H1 (cell line): ENCODE measurements at regions not wholly inside any gene's neighbourhood (a gene's known extent, or its start where the extent isn't known, plus 50 kb on each side); places are given as distances from the start of the nearest gene placed in this dataset.

Experiments used
- CTCF ChIA-PET: fragments of 300-600 bp; sonication (Branson Sonifier 250); formaldehyde crosslinking; loops from one replicate; lab custom pipeline; 2021; ENCODE audit not compliant: partially characterized antibody; lab: Charles Lee
- POLR2A ChIA-PET: fragments of 300-600 bp; sonication (Branson Sonifier 250); formaldehyde crosslinking; loops from one replicate; lab custom pipeline; 2021; ENCODE audit warnings: inconsistent platforms; ENCODE audit not compliant: partially characterized antibody; lab: Charles Lee
- DNase-seq, 2 experiments: peaks; one replicate each; pipeline versions ENCODE4 v3.0.0 to v3.0.0-alpha.2; 2010 to 2022; ENCODE audit warnings: low spot score in 2 of 2, low read depth in 1 of 2, mixed read lengths in 1 of 2
- FAIRE-seq: peaks from 2 replicates; lab custom pipeline; 2011; peaks lifted over from hg19 to GRCh38; lab: Jason Lieb, UNC
- H2AFZ ChIP-seq: 2 replicates; pipeline ENCODE4 v1.8.1; 2012; ENCODE audit warnings: low read length, inconsistent platforms
- H2AK5ac ChIP-seq: 2 replicates; pipeline ENCODE4 v1.6.1; 2013; ENCODE audit warnings: low read depth, low read length
- H2BK120ac ChIP-seq: replicated peaks from 2 replicates; pipeline ENCODE3; 2013; ENCODE audit warnings: low read depth, low read length, inconsistent platforms
- H2BK12ac ChIP-seq: 2 replicates; pipeline ENCODE4 v1.6.1; 2013; ENCODE audit warnings: low read depth, low read length
- H2BK15ac ChIP-seq: 2 replicates; pipeline ENCODE4 v1.6.1; 2013; ENCODE audit warnings: low read length
- H2BK20ac ChIP-seq: 2 replicates; pipeline ENCODE4 v1.6.1; 2013; ENCODE audit warnings: low read length
- H2BK5ac ChIP-seq: 2 replicates; pipeline ENCODE4 v1.6.1; 2013; ENCODE audit warnings: low read depth, low read length
- H3K14ac ChIP-seq: 2 replicates; pipeline ENCODE4 v1.6.1; 2013; ENCODE audit warnings: inconsistent platforms; ENCODE audit not compliant: insufficient read length
- H3K18ac ChIP-seq: 2 replicates; pipeline ENCODE4 v1.6.1; 2013; ENCODE audit warnings: low read length; ENCODE audit errors: extremely low read depth
- H3K23ac ChIP-seq: 2 replicates; pipeline ENCODE4 v1.6.1; 2013; ENCODE audit warnings: inconsistent platforms; ENCODE audit not compliant: insufficient read length
- H3K23me2 ChIP-seq: 2 replicates; pipeline ENCODE4 v1.6.1; 2013; ENCODE audit warnings: low read depth, low read length
- H3K27ac ChIP-seq: 2 replicates; pipeline ENCODE4 v1.6.1; 2011; ENCODE audit warnings: low read depth, low read length, inconsistent platforms
- H3K27me3 ChIP-seq, 4 experiments: replicated peaks in 1 of 4; 1 replicate in 1 of 4; 2 replicates in 3 of 4; pipeline versions ENCODE4 v1.6.1 to v1.8.1; 2011 to 2013; ENCODE audit warnings: low read length in 3 of 4, mild to moderate bottlenecking in 3 of 4, inconsistent platforms in 2 of 4, mixed read lengths in 2 of 4, moderate library complexity in 1 of 4; ENCODE audit not compliant: control insufficient read depth in 3 of 4, insufficient read depth in 3 of 4; ENCODE audit errors: extremely low read depth in 1 of 4
- H3K36me3 ChIP-seq, 4 experiments: 2 replicates each; pipeline versions ENCODE4 v1.6.1 to v1.8.1; 2011 to 2013; ENCODE audit warnings: mild to moderate bottlenecking in 4 of 4, low read length in 3 of 4, moderate library complexity in 2 of 4, control low read depth in 1 of 4, inconsistent platforms in 1 of 4; ENCODE audit not compliant: insufficient read depth in 4 of 4, control insufficient read depth in 2 of 4
- H3K4ac ChIP-seq: replicated peaks from 2 replicates; pipeline ENCODE3; 2013; ENCODE audit warnings: low read length, low read depth, mixed read lengths, inconsistent platforms; ENCODE audit not compliant: insufficient read length
- H3K4me1 ChIP-seq, 4 experiments: replicated peaks in 1 of 4; 1 replicate in 1 of 4; 2 replicates in 3 of 4; pipeline versions ENCODE4 v1.6.1 to v1.8.1; 2011 to 2013; ENCODE audit warnings: low read length in 3 of 4, inconsistent platforms in 2 of 4, mixed read lengths in 1 of 4; ENCODE audit not compliant: insufficient read depth in 4 of 4, control insufficient read depth in 3 of 4
- H3K4me2 ChIP-seq, 2 experiments: 2 replicates each; pipeline versions ENCODE4 v1.6.1 to v1.8.1; 2011 to 2013; ENCODE audit warnings: low read depth in 2 of 2, low read length in 2 of 2, control low read depth in 1 of 2, inconsistent platforms in 1 of 2, mild to moderate bottlenecking in 1 of 2; ENCODE audit not compliant: insufficient read depth in 1 of 2
- H3K4me3 ChIP-seq, 4 experiments: fragments of 200-600, 300-600 bp in 1 of 4; sonication (generic), shearing (Covaris generic), sonication (Bioruptor Twin) in 1 of 4; 2 replicates each; pipeline versions ENCODE4 v1.5.1 to v1.8.1; 2011 to 2016; ENCODE audit warnings: low read length in 4 of 4, low read depth in 3 of 4, control low read depth in 2 of 4, inconsistent platforms in 2 of 4, mild to moderate bottlenecking in 2 of 4, mixed read lengths in 1 of 4, moderate library complexity in 1 of 4; ENCODE audit not compliant: insufficient read depth in 2 of 4; ENCODE audit errors: extremely low read depth in 1 of 4
- H3K56ac ChIP-seq: replicated peaks from 2 replicates; pipeline ENCODE3; 2013; ENCODE audit warnings: low read depth, mild to moderate bottlenecking, mixed read lengths, low read length, inconsistent platforms; ENCODE audit not compliant: insufficient read length
- H3K79me1 ChIP-seq: 2 replicates; pipeline ENCODE4 v1.6.1; 2013; ENCODE audit warnings: low read depth, low read length, control low read depth
- H3K79me2 ChIP-seq, 2 experiments: 2 replicates each; pipeline versions ENCODE4 v1.6.1 to v1.8.1; 2012 to 2013; ENCODE audit warnings: low read length in 2 of 2, mild to moderate bottlenecking in 2 of 2, inconsistent platforms in 1 of 2; ENCODE audit not compliant: insufficient read depth in 2 of 2, control insufficient read depth in 1 of 2
- H3K9ac ChIP-seq, 4 experiments: replicated peaks in 1 of 4; 1 replicate in 1 of 4; 2 replicates in 3 of 4; pipeline versions ENCODE4 v1.6.1 to v1.8.1; 2011 to 2013; ENCODE audit warnings: low read depth in 3 of 4, low read length in 3 of 4, control low read depth in 2 of 4, mild to moderate bottlenecking in 2 of 4, moderate library complexity in 2 of 4, inconsistent platforms in 1 of 4; ENCODE audit errors: extremely low read depth in 1 of 4
- H3K9me3 ChIP-seq, 2 experiments: 2 replicates each; pipeline versions ENCODE4 v1.6.1 to v1.8.1; 2012 to 2013; ENCODE audit warnings: mild to moderate bottlenecking in 2 of 2, moderate library complexity in 2 of 2, control low read depth in 1 of 2, inconsistent platforms in 1 of 2, low read depth in 1 of 2, low read length in 1 of 2, mixed read lengths in 1 of 2; ENCODE audit not compliant: insufficient read depth in 2 of 2
- H4K20me1 ChIP-seq, 2 experiments: replicated peaks in 1 of 2; 2 replicates each; pipeline versions ENCODE3 to v1.8.1; 2011 to 2013; ENCODE audit warnings: inconsistent platforms in 2 of 2, low read length in 2 of 2, mild to moderate bottlenecking in 1 of 2; ENCODE audit not compliant: insufficient read depth in 2 of 2, control insufficient read depth in 1 of 2
- H4K5ac ChIP-seq: 2 replicates; pipeline ENCODE4 v1.6.1; 2013; ENCODE audit warnings: low read length, low read depth, mixed read lengths, inconsistent platforms; ENCODE audit not compliant: insufficient read length
- H4K8ac ChIP-seq: 2 replicates; pipeline ENCODE4 v1.8.0; 2013; ENCODE audit warnings: mild to moderate bottlenecking, moderate library complexity, low read length, inconsistent platforms; ENCODE audit not compliant: insufficient read depth; ENCODE audit errors: extremely low read depth
- H4K91ac ChIP-seq: replicated peaks from 2 replicates; pipeline ENCODE3; 2013; ENCODE audit warnings: low read length, mixed read lengths, inconsistent platforms; ENCODE audit not compliant: insufficient read length
- ATF2 ChIP-seq: IDR thresholded peaks from 2 replicates; pipeline ENCODE4 v1.6.1; 2012; ENCODE audit warnings: low read length, inconsistent platforms
- BRCA1 ChIP-seq: IDR thresholded peaks from 2 replicates; pipeline ENCODE4 v1.6.1; 2012; ENCODE audit warnings: low read depth, low read length, improper control_type of control experiment
- CREB1 ChIP-seq: IDR thresholded peaks from 2 replicates; pipeline ENCODE4 v1.6.1; 2012; ENCODE audit warnings: inconsistent platforms
- JUND ChIP-seq: IDR thresholded peaks from 2 replicates; pipeline ENCODE4 v1.6.1; 2011; ENCODE audit warnings: mild to moderate bottlenecking, improper control_type of control experiment, low read length
- KDM4A ChIP-seq: IDR thresholded peaks from one replicate; pipeline ENCODE4 v1.7.1; 2012; ENCODE audit warnings: low read depth, mild to moderate bottlenecking, moderate library complexity, low read length, inconsistent platforms; ENCODE audit not compliant: severe bottlenecking
- NANOG ChIP-seq: IDR thresholded peaks from 2 replicates; pipeline ENCODE4 v1.6.1; 2011; ENCODE audit warnings: low read length, low read depth, mild to moderate bottlenecking, inconsistent platforms; ENCODE audit not compliant: insufficient read depth, poor library complexity, severe bottlenecking
- RAD21 ChIP-seq, 2 experiments: IDR thresholded peaks in 1 of 2; conservative IDR thresholded peaks in 1 of 2; 2 replicates each; pipeline ENCODE4 v1.6.1; 2011; ENCODE audit warnings: low read depth in 2 of 2, low read length in 2 of 2, improper control_type of control experiment in 1 of 2, inconsistent platforms in 1 of 2, mild to moderate bottlenecking in 1 of 2, moderate library complexity in 1 of 2
- RXRA ChIP-seq: IDR thresholded peaks from 2 replicates; pipeline ENCODE4 v1.6.1; 2011; ENCODE audit warnings: low read depth, mild to moderate bottlenecking, low read length, moderate library complexity; ENCODE audit not compliant: insufficient read depth
- SP4 ChIP-seq: IDR thresholded peaks from 2 replicates; pipeline ENCODE4 v1.6.1; 2012; ENCODE audit warnings: low read length, inconsistent platforms
- USF2 ChIP-seq: IDR thresholded peaks from 2 replicates; pipeline ENCODE4 v1.6.1; 2011; ENCODE audit warnings: low read length, improper control_type of control experiment
- ZNF274 ChIP-seq: IDR thresholded peaks from 2 replicates; pipeline ENCODE4 v1.7.0; 2012; ENCODE audit warnings: low read length, borderline replicate concordance; ENCODE audit errors: extremely low read depth
- WGBS, 2 experiments: shearing (Covaris generic) in 1 of 2; methylation state at CpG; one replicate each; pipeline versions ENCODE4 v1.1.6 to v1.1.7; 2013 to 2015; ENCODE audit warnings: low lambda C conversion rate in 2 of 2, mixed read lengths in 2 of 2, inconsistent platforms in 1 of 2, low coverage in 1 of 2, missing lambda C conversion rate in 1 of 2; ENCODE audit not compliant: insufficient replicate concordance in 2 of 2, insufficient coverage in 1 of 2, insufficient read length in 1 of 2; ENCODE audit errors: extremely low coverage in 1 of 2, missing lambda C conversion rate in 1 of 2; 5-methylcytosine and 5-hydroxymethylcytosine counted together

DNA sequence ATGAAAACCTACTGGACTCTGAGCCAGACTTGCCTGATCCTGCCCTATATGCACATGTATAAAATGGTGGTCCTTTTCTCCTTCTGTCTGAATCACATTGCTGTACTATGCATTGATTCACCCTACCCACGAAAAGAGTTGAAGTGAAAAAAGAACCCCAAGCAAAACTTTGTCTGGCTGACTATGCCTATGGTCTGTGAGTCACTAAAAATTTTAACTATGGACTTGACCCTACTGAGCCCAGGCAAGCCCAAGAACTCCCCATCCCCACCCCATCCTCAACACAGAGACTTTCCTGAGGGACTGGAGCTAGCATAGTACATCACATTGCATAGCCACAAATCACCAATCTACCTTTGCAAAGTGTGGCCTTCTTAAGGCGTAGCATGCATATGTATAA, 116.6 kb upstream of the TENM3 start:
- ChIA-PET POLR2A (no interaction called here), CTCF (interaction anchor here (0.7 kb wide), 1 partner anchor 108 kb away, joined by 3 read pairs; no protein-coding TSS in a partner anchor)
- H4K8ac ChIP-seq, result no peak overlapping the region
- H4K20me1 ChIP-seq, result no peaks in the 10 kb centered on the region
- H3K27ac ChIP-seq, result no peak overlapping the region
- H4K91ac ChIP-seq, result no peak overlapping the region
- 89% methylated on average over 2 of the region's 2 CpGs; no CpG with 5 or more reads in 1 of the 2 experiments for WGBS, 2 experiments
- H4K5ac ChIP-seq, result no peak overlapping the region
- no peak overlapping the region for H3K4me3 ChIP-seq
- no peak overlapping the region for H3K4me2 ChIP-seq
- H3K23me2 ChIP-seq, result no peaks in the 10 kb centered on the region
- no peaks in the 10 kb centered on the region for H3K79me2 ChIP-seq
- FAIRE-seq (peak; percentile 19), DNase-seq (no peak)
- H3K23ac ChIP-seq, result peak overlapping the region; percentile 65
- no peaks in the 10 kb centered on the region for H3K79me1 ChIP-seq
- H3K36me3 ChIP-seq, result no peaks in the 10 kb centered on the region
- no peak overlapping the region; the same call in 1 of the 2 replicates for H2AFZ ChIP-seq
- H3K27me3 ChIP-seq, result peaks cover 0 to 1% (median 0%) of the 10 kb centered on the region in 4 experiments; a peak in 1 of 7 replicates
- no peak overlapping the region for H3K56ac ChIP-seq
- H3K4me1 ChIP-seq, result no peaks in the 10 kb centered on the region
- no peak overlapping the region for H3K4ac ChIP-seq
- H2BK15ac ChIP-seq, result no peak overlapping the region
- H3K9me3 ChIP-seq, result 0 out of 4 replicates have a peak, but pooled peaks cover 3 to 9% of the 10 kb centered on the region in 2 experiments
- no peak overlapping the region for H2BK120ac ChIP-seq
- H2BK5ac ChIP-seq, result no peak overlapping the region
- H3K14ac ChIP-seq, result no peak overlapping the region
- no peak overlapping the region for H3K18ac ChIP-seq
- H2BK20ac ChIP-seq, result no peak overlapping the region
- H3K9ac ChIP-seq, result no peak overlapping the region
- no peak overlapping the region for H2AK5ac ChIP-seq
- no peak overlapping the region for H2BK12ac ChIP-seq
- TF ChIP-seq KDM4A (no peak), USF2 (no peak), RAD21 (IDR thresholded peaks at IDR 0.05 in 1 of 2, conservative IDR thresholded peaks at IDR 0.05 in 1 of 2; ENCODE audit: low read depth in 2 of 2, low read length in 2 of 2) (no peak), CREB1 (no peak), ZNF274 (no peak), BRCA1 (no peak), JUND (no peak), RXRA (no peak), SP4 (no peak), NANOG (no peak), ATF2 (no peak)
